Femur (tissue), 1 donor: ENCODE measurements at regions not wholly inside any gene's neighbourhood (a gene's known extent, or its start where the extent isn't known, plus 50 kb on each side); places are given as distances from the start of the nearest gene placed in this dataset.

Source experiments
- DNase-seq: peaks from one replicate; pipeline ENCODE4 v3.0.0-alpha.2; 2017

DNA sequence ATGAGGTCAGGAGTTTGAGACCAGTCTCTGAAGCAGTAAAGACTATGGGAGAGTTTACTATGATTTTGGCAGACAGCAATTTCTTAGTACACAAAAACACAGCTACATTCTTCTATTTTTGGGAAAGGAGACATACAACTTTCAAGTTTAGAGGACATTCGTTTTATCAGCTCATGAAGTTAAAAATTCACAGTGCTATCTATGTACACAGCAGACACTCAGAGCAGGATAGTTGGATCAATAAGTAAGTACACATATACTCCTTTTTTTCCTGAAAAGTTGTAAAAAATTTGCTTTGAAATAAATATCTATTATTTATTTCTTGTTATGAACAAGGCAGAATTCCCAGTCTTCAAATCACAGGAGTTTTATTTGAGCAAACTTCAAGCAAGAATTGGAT, 159.7 kb downstream of the SERPINI1 start:
- no peak for DNase-seq

DNA sequence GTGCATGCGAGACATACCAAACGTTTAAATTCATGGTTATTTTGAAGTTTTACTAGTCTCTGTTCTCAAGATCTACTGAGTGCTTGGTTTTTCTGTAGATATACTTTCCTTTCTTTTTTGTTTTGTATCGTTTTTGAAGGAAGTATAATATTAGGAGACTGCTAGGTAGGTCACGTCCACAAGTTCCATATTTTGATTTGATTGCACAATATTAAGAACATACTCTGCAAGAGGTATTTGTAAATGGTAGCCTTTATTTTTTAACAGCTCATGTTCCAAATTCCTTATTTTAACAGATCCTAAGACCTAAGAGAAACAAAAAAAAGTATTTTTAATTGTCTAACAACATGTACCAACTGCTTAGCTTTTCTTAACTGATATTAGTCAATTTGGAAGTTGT, 156.7 kb downstream of the SERPINI1 start:
- DNase-seq = no peak

- no peak for DNase-seq
Observed at GRCh38 chr3:167887096-167887495, 151.6 kb downstream of the SERPINI1 start.

DNA sequence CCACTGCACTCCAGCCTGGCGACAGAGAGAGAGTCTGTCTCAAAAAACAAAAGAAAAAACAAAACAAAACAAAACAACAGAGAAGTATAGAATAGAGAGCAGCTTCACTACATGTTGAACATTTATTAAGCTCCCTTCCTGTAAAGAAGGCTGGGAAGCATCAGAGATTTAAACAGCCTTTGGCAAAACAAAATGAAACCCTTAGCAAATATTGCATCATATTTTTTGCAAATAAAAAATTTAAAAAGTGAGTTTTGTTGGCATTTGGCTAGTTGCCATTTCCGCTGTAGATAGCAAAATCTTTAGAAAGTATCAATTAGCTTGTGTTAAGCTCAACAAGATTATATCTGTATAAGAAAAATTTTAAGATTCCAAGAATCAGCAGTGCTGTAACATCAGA, 151.2 kb downstream of the SERPINI1 start:
- no peak for DNase-seq

DNA sequence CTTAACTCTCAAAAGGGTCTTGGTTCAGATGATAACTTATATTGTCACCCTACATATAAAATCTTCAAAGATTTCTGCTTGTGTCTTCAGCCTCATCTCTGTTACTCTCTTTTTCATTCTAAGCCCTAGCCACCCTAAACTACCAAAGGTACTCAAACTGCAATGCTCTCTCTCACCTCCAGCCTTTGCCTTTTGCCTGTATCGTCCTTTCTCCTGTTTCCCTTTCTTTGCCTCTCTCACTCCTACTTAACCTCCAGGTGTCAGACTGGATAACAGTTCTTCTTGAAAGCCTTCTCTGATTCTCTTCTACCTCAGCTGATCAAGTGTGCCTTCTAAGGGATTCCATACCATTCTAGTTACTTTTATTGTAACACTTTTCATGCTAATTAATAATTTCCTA, 149.8 kb downstream of the SERPINI1 start:
- no peak for DNase-seq

- no peak for DNase-seq
Observed at GRCh38 chr3:167884481-167884880, 149.0 kb downstream of the SERPINI1 start.

DNA sequence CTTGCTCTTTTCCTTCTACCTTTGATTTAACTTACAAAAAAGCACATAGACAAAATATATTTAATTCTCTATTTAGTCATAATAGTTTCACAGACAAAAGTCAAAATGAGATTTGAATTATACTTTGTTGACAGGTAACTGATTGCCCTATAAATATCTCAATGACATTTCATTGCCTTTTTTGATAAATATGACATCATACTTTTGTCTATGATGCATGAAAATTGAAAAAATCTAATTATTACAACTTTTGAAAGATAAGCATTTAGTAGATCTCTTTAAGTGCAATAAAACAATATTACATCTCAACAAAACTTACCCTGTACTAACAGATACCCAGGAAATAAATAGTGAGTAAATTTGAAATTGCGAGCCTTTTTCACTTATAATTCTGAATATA, 147.9 kb downstream of the SERPINI1 start:
- DNase-seq = no peak

GRCh38 chr3:167882057-167882667, 146.6 kb downstream of the SERPINI1 start:
- DNase-seq = no peak

DNA sequence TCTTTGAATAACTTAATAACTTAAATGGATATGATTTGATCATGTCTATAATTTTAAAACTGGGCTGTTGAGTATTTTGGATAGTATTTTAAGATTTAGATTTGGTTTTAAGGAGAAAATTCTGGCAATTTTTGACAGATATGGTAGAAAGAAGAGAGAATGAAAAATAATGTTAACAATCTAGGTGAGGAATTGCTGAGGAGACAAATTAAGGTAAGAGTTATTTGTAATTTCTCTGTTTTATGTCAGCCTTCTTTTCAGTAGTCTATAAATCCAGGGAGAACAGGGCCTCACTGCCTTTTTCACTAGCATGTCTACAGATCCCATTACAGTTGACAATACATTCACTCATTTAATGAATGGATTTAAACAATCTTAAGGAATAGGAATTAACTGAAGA, 144.7 kb downstream of the SERPINI1 start:
- no peak for DNase-seq

DNA sequence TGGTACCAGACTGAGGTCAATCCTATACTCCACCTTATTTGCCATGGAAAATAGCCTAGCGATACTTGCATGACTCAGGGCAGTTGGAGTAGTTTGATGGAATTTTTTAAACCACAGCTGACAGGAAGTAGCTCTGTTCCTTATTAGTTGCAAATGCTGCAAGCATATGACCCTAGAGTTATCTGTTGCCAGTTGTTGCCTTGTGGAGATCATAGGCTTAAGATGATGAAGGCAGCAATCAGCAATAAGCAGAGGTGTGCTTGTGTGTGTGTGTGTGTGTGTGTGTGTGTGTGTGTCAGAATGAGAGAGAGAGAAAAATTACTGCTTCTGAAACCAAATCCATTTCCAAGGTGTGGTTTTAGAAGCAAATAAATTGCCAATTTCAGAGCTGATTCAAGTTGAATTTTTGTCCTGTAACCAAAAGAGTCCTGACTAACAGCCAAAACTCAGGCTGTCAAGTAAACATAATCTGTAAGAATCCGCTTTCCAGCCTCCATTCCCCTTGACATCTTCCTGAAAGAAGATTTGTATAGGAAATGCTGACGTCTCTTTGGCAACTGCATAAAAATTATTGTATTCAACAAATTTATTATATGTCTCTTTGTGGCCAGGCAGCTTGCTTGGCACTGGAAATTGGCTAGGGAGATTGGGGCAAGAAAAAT, 141.2 kb downstream of the SERPINI1 start:
- DNase-seq = peak; percentile 34
